Keratinocyte (primary cell): ENCODE measurements at regions not wholly inside any gene's neighbourhood (a gene's known extent, or its start where the extent isn't known, plus 50 kb on each side); places are given as distances from the start of the nearest gene placed in this dataset.

Source experiments
- DNase-seq: peaks from one replicate; pipeline ENCODE4 v3.0.0-alpha.2; 2011; ENCODE audit warnings: low read depth, missing footprints, low spot score
- FAIRE-seq: peaks from 2 replicates; lab custom pipeline; 2011; peaks lifted over from hg19 to GRCh38; lab: Jason Lieb, UNC
- H2AFZ ChIP-seq: 2 replicates; pipeline ENCODE4 v1.6.0; 2012; ENCODE audit warnings: low read length, control low read depth, inconsistent platforms; ENCODE audit not compliant: control insufficient read depth
- H3K27ac ChIP-seq: 2 replicates; pipeline ENCODE4 v1.5.1; 2011; ENCODE audit warnings: low read length; ENCODE audit not compliant: control insufficient read depth, insufficient read depth
- H3K27me3 ChIP-seq: 3 replicates; pipeline ENCODE4 v1.6.0; 2011; ENCODE audit warnings: low read length; ENCODE audit not compliant: control insufficient read depth, insufficient read depth; ENCODE audit errors: extremely low read depth
- H3K36me3 ChIP-seq, 2 experiments: 2 replicates in 1 of 2; 3 replicates in 1 of 2; pipeline ENCODE4 v1.5.1; 2011; ENCODE audit warnings: low read length in 2 of 2, mild to moderate bottlenecking in 1 of 2; ENCODE audit not compliant: control insufficient read depth in 2 of 2, insufficient read depth in 2 of 2; ENCODE audit errors: extremely low read depth in 1 of 2
- H3K4me1 ChIP-seq: 3 replicates; pipeline ENCODE4 v1.5.1; 2011; ENCODE audit warnings: low read length; ENCODE audit not compliant: control insufficient read depth, insufficient read depth; ENCODE audit errors: extremely low read depth
- H3K4me2 ChIP-seq: 3 replicates; pipeline ENCODE4 v1.6.0; 2011; ENCODE audit warnings: low read depth, low read length; ENCODE audit not compliant: control insufficient read depth, insufficient read depth; ENCODE audit errors: extremely low read depth
- H3K4me3 ChIP-seq, 3 experiments: fragments of 200-600 bp in 1 of 3; sonication (generic) in 1 of 3; 2 replicates in 2 of 3; 3 replicates in 1 of 3; pipeline ENCODE4 v1.5.1; 2011 to 2016; ENCODE audit warnings: low read length in 3 of 3, mild to moderate bottlenecking in 3 of 3, control low read depth in 2 of 3, inconsistent platforms in 1 of 3, low read depth in 1 of 3, mixed read lengths in 1 of 3, mixed run types in 1 of 3, moderate library complexity in 1 of 3; ENCODE audit not compliant: control insufficient read depth in 2 of 3, insufficient read depth in 2 of 3; ENCODE audit errors: extremely low read depth in 1 of 3
- H3K79me2 ChIP-seq: 2 replicates; pipeline ENCODE4 v1.6.0; 2012; ENCODE audit warnings: low read length; ENCODE audit not compliant: control insufficient read depth, insufficient read depth
- H3K9ac ChIP-seq: 3 replicates; pipeline ENCODE4 v1.6.0; 2011; ENCODE audit warnings: low read length; ENCODE audit not compliant: control insufficient read depth, insufficient read depth; ENCODE audit errors: extremely low read depth
- H3K9me1 ChIP-seq: 3 replicates; pipeline ENCODE4 v1.6.0; 2011; ENCODE audit warnings: low read length; ENCODE audit not compliant: control insufficient read depth, insufficient read depth; ENCODE audit errors: extremely low read depth
- H3K9me3 ChIP-seq: 2 replicates; pipeline ENCODE4 v1.5.1; 2012; ENCODE audit warnings: low read depth, low read length; ENCODE audit not compliant: control insufficient read depth
- H4K20me1 ChIP-seq: 3 replicates; pipeline ENCODE4 v1.6.0; 2011; ENCODE audit warnings: low read length; ENCODE audit not compliant: control insufficient read depth, insufficient read depth; ENCODE audit errors: extremely low read depth
- EZH2 ChIP-seq: IDR thresholded peaks from one replicate; pipeline ENCODE4 v1.6.1; 2012; ENCODE audit warnings: inconsistent platforms, mild to moderate bottlenecking, low read length, moderate library complexity
- dilution Hi-C: fragments of 300-500 bp; cut with MboI; formaldehyde crosslinking; loops from one replicate; pipeline ENCODE4 v1.7.0; 2020; ENCODE audit warnings: low sequenced_read_pairs; ENCODE audit not compliant: extremely low pct_ligation_motif_present
- TF ChIP-seq, protein P1 (sequence below), 3 experiments: IDR thresholded peaks in 1 of 3; conservative IDR thresholded peaks in 1 of 3; optimal IDR thresholded peaks in 1 of 3; 2 replicates in 2 of 3; 3 replicates in 1 of 3; pipeline versions ENCODE3 to v1.5.1; 2011; ENCODE audit warnings: low read length in 3 of 3, mild to moderate bottlenecking in 3 of 3, moderate library complexity in 2 of 3, control low read depth in 1 of 3, inconsistent platforms in 1 of 3; ENCODE audit not compliant: insufficient read depth in 2 of 3; ENCODE audit errors: extremely low read depth in 1 of 3

DNA sequence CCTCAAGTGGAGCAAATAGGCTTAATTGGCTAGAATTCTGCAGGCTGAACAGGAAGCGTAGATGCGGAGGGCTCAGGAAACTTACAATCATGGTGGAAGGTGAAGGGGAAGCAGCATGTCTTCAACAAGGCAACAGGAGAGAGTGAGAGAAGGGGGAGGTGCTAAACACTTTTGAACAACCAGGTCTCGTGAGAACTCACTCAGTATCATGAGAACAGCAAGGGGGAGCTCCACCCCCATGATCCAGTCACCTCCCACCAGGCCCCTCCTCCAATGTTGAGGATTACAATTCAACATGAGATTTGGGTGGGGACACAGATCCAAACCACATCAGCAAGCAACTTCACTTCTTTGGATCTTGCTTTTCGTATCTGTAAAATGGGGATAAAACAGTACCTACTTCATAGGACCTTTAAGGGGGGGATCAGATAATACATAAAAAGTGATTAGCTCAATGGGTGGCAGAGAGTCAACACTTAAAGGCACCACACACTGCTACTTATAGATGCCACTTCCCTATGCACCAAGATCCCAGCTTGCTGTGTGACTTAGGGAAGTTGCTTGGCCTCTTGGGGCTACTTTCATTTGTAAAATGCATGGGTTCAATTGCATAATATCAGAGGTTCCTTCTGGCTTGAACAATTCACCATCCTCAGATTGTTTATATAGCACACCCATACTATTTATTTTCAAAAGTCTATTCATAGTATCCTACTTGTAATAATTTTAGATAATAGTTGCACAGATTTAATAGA lies 184.8 kb upstream of the RPH3A start:
- TF ChIP-seq, protein P1, sequence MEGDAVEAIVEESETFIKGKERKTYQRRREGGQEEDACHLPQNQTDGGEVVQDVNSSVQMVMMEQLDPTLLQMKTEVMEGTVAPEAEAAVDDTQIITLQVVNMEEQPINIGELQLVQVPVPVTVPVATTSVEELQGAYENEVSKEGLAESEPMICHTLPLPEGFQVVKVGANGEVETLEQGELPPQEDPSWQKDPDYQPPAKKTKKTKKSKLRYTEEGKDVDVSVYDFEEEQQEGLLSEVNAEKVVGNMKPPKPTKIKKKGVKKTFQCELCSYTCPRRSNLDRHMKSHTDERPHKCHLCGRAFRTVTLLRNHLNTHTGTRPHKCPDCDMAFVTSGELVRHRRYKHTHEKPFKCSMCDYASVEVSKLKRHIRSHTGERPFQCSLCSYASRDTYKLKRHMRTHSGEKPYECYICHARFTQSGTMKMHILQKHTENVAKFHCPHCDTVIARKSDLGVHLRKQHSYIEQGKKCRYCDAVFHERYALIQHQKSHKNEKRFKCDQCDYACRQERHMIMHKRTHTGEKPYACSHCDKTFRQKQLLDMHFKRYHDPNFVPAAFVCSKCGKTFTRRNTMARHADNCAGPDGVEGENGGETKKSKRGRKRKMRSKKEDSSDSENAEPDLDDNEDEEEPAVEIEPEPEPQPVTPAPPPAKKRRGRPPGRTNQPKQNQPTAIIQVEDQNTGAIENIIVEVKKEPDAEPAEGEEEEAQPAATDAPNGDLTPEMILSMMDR (optimal IDR thresholded peaks at IDR 0.05 in 1 of 3, IDR thresholded peaks at IDR 0.05 in 1 of 3, conservative IDR thresholded peaks at IDR 0.05 in 1 of 3; ENCODE audit: extremely low read depth in 1 of 3, insufficient read depth in 2 of 3, low read length in 3 of 3) = no peak
- TF ChIP-seq EZH2 = no peak
- Histone ChIP-seq H3K4me3 (no peak overlapping the region), H3K27ac (no peak overlapping the region), H3K79me2 (no peaks in the 10 kb centered on the region), H3K4me1 (no peaks in the 10 kb centered on the region), H3K36me3 (no peaks in the 10 kb centered on the region), H4K20me1 (no peaks in the 10 kb centered on the region), H3K9me3 (no peaks in the 10 kb centered on the region), H2AFZ (no peak overlapping the region), H3K4me2 (no peak overlapping the region), H3K9ac (no peak overlapping the region), H3K27me3 (no peaks in the 10 kb centered on the region), H3K9me1 (no peaks in the 10 kb centered on the region)
- FAIRE-seq (no peak), DNase-seq (no peak)
- dilution Hi-C loops = no loop called here

DNA sequence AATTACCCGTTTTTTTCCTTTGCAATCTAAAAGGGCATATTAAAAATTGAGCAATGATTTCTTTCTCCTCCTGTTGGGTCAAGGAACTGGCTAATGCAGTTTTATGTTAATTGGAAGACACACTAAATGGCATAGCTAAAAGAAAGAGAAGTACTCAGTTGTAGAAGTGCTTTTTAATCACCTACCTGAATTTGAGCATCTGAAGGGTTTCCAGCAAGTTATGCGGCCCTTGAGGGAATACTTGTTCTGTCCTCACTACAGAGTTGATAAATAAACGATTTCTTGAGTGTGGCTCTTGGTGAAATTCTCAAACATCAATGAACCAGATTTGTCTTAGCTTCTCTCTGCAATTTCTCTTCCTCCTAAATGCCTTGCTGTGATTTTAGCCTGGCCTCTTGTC lies 184.1 kb upstream of the RPH3A start:
- Histone ChIP-seq H3K36me3 (no peaks in the 10 kb centered on the region), H3K79me2 (no peaks in the 10 kb centered on the region), H3K4me2 (no peak overlapping the region), H3K27me3 (no peaks in the 10 kb centered on the region), H3K9me1 (no peaks in the 10 kb centered on the region), H2AFZ (no peak overlapping the region), H3K27ac (no peak overlapping the region), H3K9me3 (no peaks in the 10 kb centered on the region), H3K4me1 (no peaks in the 10 kb centered on the region), H3K9ac (no peak overlapping the region), H3K4me3 (no peak overlapping the region), H4K20me1 (no peaks in the 10 kb centered on the region)
- DNase-seq (no peak), FAIRE-seq (no peak)
- dilution Hi-C loops = no loop called here
- TF ChIP-seq EZH2 = no peak
- TF ChIP-seq, protein P1 (optimal IDR thresholded peaks at IDR 0.05 in 1 of 3, IDR thresholded peaks at IDR 0.05 in 1 of 3, conservative IDR thresholded peaks at IDR 0.05 in 1 of 3; ENCODE audit: extremely low read depth in 1 of 3, insufficient read depth in 2 of 3, low read length in 3 of 3) = no peak
